ENCODE measurements at regions not wholly inside any gene's neighbourhood (a gene's known extent, or its start where the extent isn't known, plus 50 kb on each side); places are given as distances from the start of the nearest gene placed in this dataset.

GRCh38 chr5:5572976-5573797 is 150.7 kb downstream of the ICE1 start:
- Histone ChIP-seq H3K27ac (ENCODE audit: low read depth, low read length) (no peak overlapping the region), H3K4me1 (ENCODE audit: control insufficient read depth in 2 of 2, insufficient read depth in 2 of 2, low read length in 2 of 2) (no peaks in the 10 kb centered on the region), H3K9me3 (ENCODE audit: control insufficient read depth in 2 of 3, low read length in 3 of 3) (no peaks in the 10 kb centered on the region), H3K27me3 (ENCODE audit: control insufficient read depth in 2 of 2, insufficient read depth in 2 of 2, low read length in 2 of 2) (no peaks in the 10 kb centered on the region), H3K4me3 (ENCODE audit: low read length) (no peak overlapping the region), H3K36me3 (ENCODE audit: control insufficient read depth in 2 of 3, insufficient read depth in 3 of 3, low read length in 3 of 3) (no peaks in the 10 kb centered on the region)
- peaks cover 0 to 4% (median 0%) of the 10 kb centered on the region in 11 donors for H3K9me3 Mint-ChIP-seq
- ChIA-PET CTCF (no interaction called here), POLR2A (no interaction called here)
- H3K4me1 Mint-ChIP-seq, result no peaks in the 10 kb centered on the region
- peaks cover 0 to 50% (median 20%) of the 10 kb centered on the region in 5 donors for H3K27me3 Mint-ChIP-seq
- H3K36me3 Mint-ChIP-seq, result no peaks in the 10 kb centered on the region
- intact Hi-C loops (cut with micrococcal nuclease), result no loop called here
- H3K4me3 Mint-ChIP-seq, result no peak overlapping the region
- DNase-seq (no peak), ATAC-seq (no peak)
- no peak overlapping the region for H3K27ac Mint-ChIP-seq

GRCh38 chr5:5572010-5572865 is 149.8 kb downstream of the ICE1 start:
- ChIA-PET POLR2A (no interaction called here), CTCF (no interaction called here)
- no peak overlapping the region for H3K4me3 Mint-ChIP-seq
- peak overlapping the region in 1 of 9 donors; percentile 78 for H3K27ac Mint-ChIP-seq
- no peak for DNase-seq
- peaks cover 0 to 53% (median 17%) of the 10 kb centered on the region in 5 donors for H3K27me3 Mint-ChIP-seq
- Histone ChIP-seq H3K9me3 (ENCODE audit: control insufficient read depth in 2 of 3, low read length in 3 of 3) (no peaks in the 10 kb centered on the region), H3K36me3 (ENCODE audit: control insufficient read depth in 2 of 3, insufficient read depth in 3 of 3, low read length in 3 of 3) (no peaks in the 10 kb centered on the region), H3K27me3 (ENCODE audit: control insufficient read depth in 2 of 2, insufficient read depth in 2 of 2, low read length in 2 of 2) (no peaks in the 10 kb centered on the region), H3K4me1 (ENCODE audit: control insufficient read depth in 2 of 2, insufficient read depth in 2 of 2, low read length in 2 of 2) (no peaks in the 10 kb centered on the region), H3K4me3 (ENCODE audit: low read length) (no peak overlapping the region), H3K27ac (ENCODE audit: low read depth, low read length) (no peak overlapping the region)
- peaks cover 0 to 4% (median 0%) of the 10 kb centered on the region in 11 donors for H3K9me3 Mint-ChIP-seq
- no peaks in the 10 kb centered on the region for H3K36me3 Mint-ChIP-seq
- intact Hi-C loops (cut with micrococcal nuclease), result no loop called here
- ATAC-seq, result no peak
- no peaks in the 10 kb centered on the region for H3K4me1 Mint-ChIP-seq

- intact Hi-C loops (cut with micrococcal nuclease), result no loop called here
- Histone ChIP-seq H3K9me3 (ENCODE audit: control insufficient read depth in 2 of 3, low read length in 3 of 3) (no peaks in the 10 kb centered on the region), H3K27me3 (ENCODE audit: control insufficient read depth in 2 of 2, insufficient read depth in 2 of 2, low read length in 2 of 2) (no peaks in the 10 kb centered on the region), H3K36me3 (ENCODE audit: control insufficient read depth in 2 of 3, insufficient read depth in 3 of 3, low read length in 3 of 3) (no peaks in the 10 kb centered on the region), H3K27ac (ENCODE audit: low read depth, low read length) (no peak overlapping the region), H3K4me3 (ENCODE audit: low read length) (no peak overlapping the region), H3K4me1 (ENCODE audit: control insufficient read depth in 2 of 2, insufficient read depth in 2 of 2, low read length in 2 of 2) (no peaks in the 10 kb centered on the region)
- ChIA-PET CTCF (no interaction called here), POLR2A (no interaction called here)
- H3K4me1 Mint-ChIP-seq, result no peaks in the 10 kb centered on the region
- peaks cover 0 to 41% (median 9%) of the 10 kb centered on the region in 5 donors for H3K27me3 Mint-ChIP-seq
- H3K27ac Mint-ChIP-seq, result no peak overlapping the region
- DNase-seq (no peak), ATAC-seq (no peak)
- no peaks in the 10 kb centered on the region for H3K9me3 Mint-ChIP-seq
- no peaks in the 10 kb centered on the region for H3K36me3 Mint-ChIP-seq
- H3K4me3 Mint-ChIP-seq, result no peak overlapping the region
Observed at GRCh38 chr5:5570646-5571045, 148.2 kb downstream of the ICE1 start.

GRCh38 chr5:5564898-5565297 is 142.4 kb downstream of the ICE1 start:
- H3K4me3 Mint-ChIP-seq, result no peak overlapping the region
- H3K36me3 ChIP-seq (ENCODE audit: control insufficient read depth in 2 of 3, insufficient read depth in 3 of 3, low read length in 3 of 3), result no peaks in the 10 kb centered on the region
- H3K9me3 Mint-ChIP-seq, result peaks cover 0 to 1% (median 0%) of the 10 kb centered on the region in 11 donors
- H3K4me3 ChIP-seq (ENCODE audit: low read length), result no peak overlapping the region
- no peaks in the 10 kb centered on the region for H3K36me3 Mint-ChIP-seq
- CTCF ChIA-PET, result no interaction called here
- intact Hi-C loops (cut with micrococcal nuclease), result no loop called here
- DNase-seq, result no peak
- no peak overlapping the region for H3K27ac Mint-ChIP-seq
- no peaks in the 10 kb centered on the region for H3K4me1 Mint-ChIP-seq
- no peaks in the 10 kb centered on the region for H3K27me3 ChIP-seq (ENCODE audit: control insufficient read depth in 2 of 2, insufficient read depth in 2 of 2, low read length in 2 of 2)
- no peak overlapping the region for H3K27ac ChIP-seq (ENCODE audit: low read depth, low read length)
- no peaks in the 10 kb centered on the region for H3K9me3 ChIP-seq (ENCODE audit: control insufficient read depth in 2 of 3, low read length in 3 of 3)
- peaks cover 6 to 43% (median 11%) of the 10 kb centered on the region in 5 donors for H3K27me3 Mint-ChIP-seq
- ATAC-seq, result no peak
- no peaks in the 10 kb centered on the region for H3K4me1 ChIP-seq (ENCODE audit: control insufficient read depth in 2 of 2, insufficient read depth in 2 of 2, low read length in 2 of 2)
- POLR2A ChIA-PET, result no interaction called here

- no peaks in the 10 kb centered on the region for H3K9me3 ChIP-seq (ENCODE audit: control insufficient read depth in 2 of 3, low read length in 3 of 3)
- no peaks in the 10 kb centered on the region for H3K4me1 Mint-ChIP-seq
- no peak overlapping the region for H3K4me3 ChIP-seq (ENCODE audit: low read length)
- no peaks in the 10 kb centered on the region for H3K4me1 ChIP-seq (ENCODE audit: control insufficient read depth in 2 of 2, insufficient read depth in 2 of 2, low read length in 2 of 2)
- no peak overlapping the region for H3K27ac Mint-ChIP-seq
- DNase-seq (no peak), ATAC-seq (no peak)
- H3K36me3 Mint-ChIP-seq, result peaks cover 0 to under 1% (median 0%) of the 10 kb centered on the region in 5 donors
- POLR2A ChIA-PET, result interaction anchor here (0.6 kb wide), 1 partner anchor 17 kb away, joined by 3 read pairs; no protein-coding TSS in a partner anchor
- no peaks in the 10 kb centered on the region for H3K27me3 ChIP-seq (ENCODE audit: control insufficient read depth in 2 of 2, insufficient read depth in 2 of 2, low read length in 2 of 2)
- intact Hi-C loops (cut with micrococcal nuclease), result no loop called here
- no peak overlapping the region for H3K4me3 Mint-ChIP-seq
- H3K27ac ChIP-seq (ENCODE audit: low read depth, low read length), result no peak overlapping the region
- peaks cover 0 to 3% (median 0%) of the 10 kb centered on the region in 11 donors for H3K9me3 Mint-ChIP-seq
- CTCF ChIA-PET, result no interaction called here
- no peaks in the 10 kb centered on the region for H3K36me3 ChIP-seq (ENCODE audit: control insufficient read depth in 2 of 3, insufficient read depth in 3 of 3, low read length in 3 of 3)
- peaks cover 3 to 34% (median 23%) of the 10 kb centered on the region in 5 donors for H3K27me3 Mint-ChIP-seq
Observed at GRCh38 chr5:5560016-5560415, 137.5 kb downstream of the ICE1 start.

GRCh38 chr5:5558638-5559527 is 136.4 kb downstream of the ICE1 start:
- ATAC-seq, result no peak
- CTCF ChIA-PET, result no interaction called here
- peaks cover 0 to 7% (median 0%) of the 10 kb centered on the region in 5 donors for H3K36me3 Mint-ChIP-seq

More at GRCh38 chr5:5558638-5559527, 136.4 kb downstream of the ICE1 start:
- Histone ChIP-seq H3K4me3 (ENCODE audit: low read length) (no peak overlapping the region), H3K27me3 (ENCODE audit: control insufficient read depth in 2 of 2, insufficient read depth in 2 of 2, low read length in 2 of 2) (no peaks in the 10 kb centered on the region), H3K27ac (ENCODE audit: low read depth, low read length) (no peak overlapping the region), H3K4me1 (ENCODE audit: control insufficient read depth in 2 of 2, insufficient read depth in 2 of 2, low read length in 2 of 2) (no peaks in the 10 kb centered on the region), H3K9me3 (ENCODE audit: control insufficient read depth in 2 of 3, low read length in 3 of 3) (no peaks in the 10 kb centered on the region), H3K36me3 (ENCODE audit: control insufficient read depth in 2 of 3, insufficient read depth in 3 of 3, low read length in 3 of 3) (no peaks in the 10 kb centered on the region)
- Mint-ChIP-seq H3K4me3 (no peak overlapping the region), H3K27me3 (peaks cover 3 to 38% (median 27%) of the 10 kb centered on the region in 5 donors), H3K27ac (no peak overlapping the region), H3K4me1 (no peaks in the 10 kb centered on the region), H3K9me3 (peaks cover 0 to 12% (median 6%) of the 10 kb centered on the region in 11 donors)
- DNase-seq, result no peak
- intact Hi-C loops (cut with micrococcal nuclease), result no loop called here
- POLR2A ChIA-PET, result no interaction called here

Measured in naive thymus-derived CD4-positive, alpha-beta T cell (primary cell).